Esophagus (tissue), 2 donors: ENCODE measurements at regions not wholly inside any gene's neighbourhood (a gene's known extent, or its start where the extent isn't known, plus 50 kb on each side); places are given as distances from the start of the nearest gene placed in this dataset.

Experiments
- H3K27ac ChIP-seq, 2 donors: one replicate each; pipeline ENCODE4 v1.5.1; 2013; ENCODE audit warnings: low read depth in 2 of 2, mild to moderate bottlenecking in 2 of 2, inconsistent platforms in 1 of 2, low read length in 1 of 2, moderate library complexity in 1 of 2
- H3K27me3 ChIP-seq, 2 donors: one replicate each; pipeline ENCODE4 v1.6.1; 2013; ENCODE audit warnings: low read length in 2 of 2, control low read depth in 1 of 2, mild to moderate bottlenecking in 1 of 2; ENCODE audit not compliant: insufficient read depth in 2 of 2, control insufficient read depth in 1 of 2
- H3K36me3 ChIP-seq, 2 donors: one replicate each; pipeline ENCODE4 v1.6.1; 2013; ENCODE audit warnings: low read length in 1 of 2; ENCODE audit not compliant: control insufficient read depth in 2 of 2, insufficient read depth in 2 of 2
- H3K4me1 ChIP-seq, 2 donors: one replicate each; pipeline ENCODE4 v1.6.1; 2013; ENCODE audit warnings: low read length in 1 of 2; ENCODE audit not compliant: control insufficient read depth in 2 of 2, insufficient read depth in 2 of 2
- H3K4me3 ChIP-seq, 2 donors: one replicate each; pipeline ENCODE4 v1.5.1; 2013; ENCODE audit warnings: low read length in 2 of 2, mild to moderate bottlenecking in 2 of 2, low read depth in 1 of 2, moderate library complexity in 1 of 2
- H3K9me3 ChIP-seq, 2 donors: one replicate each; pipeline ENCODE4 v1.6.1; 2013; ENCODE audit warnings: mild to moderate bottlenecking in 2 of 2, low read depth in 1 of 2, low read length in 1 of 2, moderate library complexity in 1 of 2; ENCODE audit not compliant: control insufficient read depth in 2 of 2, insufficient read depth in 1 of 2
- WGBS, 2 donors: extraction: QIAGEN DNeasy Blood & Tissue Kit; methylation state at CpG; one replicate each; pipeline ENCODE4 v1.1.7; 2013; 5-methylcytosine and 5-hydroxymethylcytosine counted together
- donor health status: healthy with polysubstance abuse.
- donor health status: Bipolar disorder and iron deficiency.

GRCh38 chr3:65238652-65239051 is 550.9 kb upstream of the ADAMTS9 start:
- Histone ChIP-seq H3K9me3 (no peaks in the 10 kb centered on the region), H3K36me3 (no peaks in the 10 kb centered on the region), H3K4me3 (no peak overlapping the region), H3K4me1 (no peaks in the 10 kb centered on the region), H3K27ac (no peak overlapping the region), H3K27me3 (no peaks in the 10 kb centered on the region)
- 85 to 91% methylated on average over 2 of the region's 2 CpGs for WGBS, 2 donors

GRCh38 chr3:65234499-65234898 is 546.7 kb upstream of the ADAMTS9 start:
- 66 to 70% methylated on average over 2 of the region's 2 CpGs for WGBS, 2 donors
- Histone ChIP-seq H3K9me3 (no peaks in the 10 kb centered on the region), H3K27me3 (no peaks in the 10 kb centered on the region), H3K4me3 (no peak overlapping the region), H3K4me1 (no peaks in the 10 kb centered on the region), H3K36me3 (no peaks in the 10 kb centered on the region), H3K27ac (no peak overlapping the region)

- H3K27ac ChIP-seq: no peak overlapping the region
- H3K4me1 ChIP-seq: no peaks in the 10 kb centered on the region
- no peaks in the 10 kb centered on the region for H3K36me3 ChIP-seq
- no peak overlapping the region for H3K4me3 ChIP-seq
- 78 to 83% methylated on average over 5 of the region's 5 CpGs for WGBS, 2 donors
- H3K9me3 ChIP-seq: no peaks in the 10 kb centered on the region
- no peaks in the 10 kb centered on the region for H3K27me3 ChIP-seq
Observed at GRCh38 chr3:65233561-65233960, 545.8 kb upstream of the ADAMTS9 start.

GRCh38 chr3:65231544-65231943 is 543.7 kb upstream of the ADAMTS9 start:
- Histone ChIP-seq H3K27ac (no peak overlapping the region), H3K9me3 (no peaks in the 10 kb centered on the region), H3K27me3 (no peaks in the 10 kb centered on the region), H3K4me1 (no peaks in the 10 kb centered on the region), H3K36me3 (no peaks in the 10 kb centered on the region), H3K4me3 (no peak overlapping the region)
- WGBS, 2 donors: 87 to 91% methylated on average over 4 of the region's 4 CpGs

- Histone ChIP-seq H3K27me3 (no peaks in the 10 kb centered on the region), H3K4me1 (no peaks in the 10 kb centered on the region), H3K4me3 (no peak overlapping the region), H3K27ac (no peak overlapping the region), H3K9me3 (no peaks in the 10 kb centered on the region), H3K36me3 (no peaks in the 10 kb centered on the region)
- 76 to 81% methylated on average over 14 of the region's 14 CpGs for WGBS, 2 donors
Observed at GRCh38 chr3:65230261-65231139, 542.7 kb upstream of the ADAMTS9 start.

GRCh38 chr3:65226287-65226686 is 538.5 kb upstream of the ADAMTS9 start:
- no peaks in the 10 kb centered on the region for H3K27me3 ChIP-seq
- H3K27ac ChIP-seq: no peak overlapping the region
- no peaks in the 10 kb centered on the region for H3K36me3 ChIP-seq
- no peaks in the 10 kb centered on the region for H3K4me1 ChIP-seq
- 70 to 72% methylated on average over 1 of the region's 1 CpG for WGBS, 2 donors
- no peak overlapping the region for H3K4me3 ChIP-seq
- no peaks in the 10 kb centered on the region for H3K9me3 ChIP-seq

GRCh38 chr3:65210026-65210814 is 522.4 kb upstream of the ADAMTS9 start:
- 70 to 76% methylated on average over 1 of the region's 1 CpG for WGBS, 2 donors
- no peaks in the 10 kb centered on the region for H3K9me3 ChIP-seq
- no peaks in the 10 kb centered on the region for H3K4me1 ChIP-seq
- no peak overlapping the region for H3K27ac ChIP-seq
- H3K4me3 ChIP-seq: no peak overlapping the region
- no peaks in the 10 kb centered on the region for H3K27me3 ChIP-seq
- H3K36me3 ChIP-seq: no peaks in the 10 kb centered on the region

- no peak overlapping the region for H3K27ac ChIP-seq
- H3K27me3 ChIP-seq: no peaks in the 10 kb centered on the region
- 89 to 95% methylated on average over 2 of the region's 2 CpGs for WGBS, 2 donors
- H3K9me3 ChIP-seq: no peaks in the 10 kb centered on the region
- no peak overlapping the region for H3K4me3 ChIP-seq
- H3K4me1 ChIP-seq: no peaks in the 10 kb centered on the region
- no peaks in the 10 kb centered on the region for H3K36me3 ChIP-seq
Observed at GRCh38 chr3:65202395-65202794, 514.6 kb upstream of the ADAMTS9 start.

GRCh38 chr3:65201926-65202325 is 514.1 kb upstream of the ADAMTS9 start:
- H3K9me3 ChIP-seq: no peaks in the 10 kb centered on the region
- no peaks in the 10 kb centered on the region for H3K27me3 ChIP-seq
- no peak overlapping the region for H3K4me3 ChIP-seq
- H3K4me1 ChIP-seq: no peaks in the 10 kb centered on the region
- 61 to 71% methylated on average over 2 of the region's 2 CpGs for WGBS, 2 donors
- H3K36me3 ChIP-seq: no peaks in the 10 kb centered on the region
- no peak overlapping the region for H3K27ac ChIP-seq
